HG03469 (cell line): ENCODE measurements at regions not wholly inside any gene's neighbourhood (a gene's known extent, or its start where the extent isn't known, plus 50 kb on each side); places are given as distances from the start of the nearest gene placed in this dataset.
A peak's percentile ranks its signal among the peaks of the same experiment; 100 is the strongest.

Experiments used
- ATAC-seq: cut with Tn5 transposase; IDR thresholded peaks from one replicate; pipeline ENCODE4 v1.9.1; 2021; ENCODE audit warnings: mild to moderate bottlenecking, moderate library complexity, moderate number of reproducible peaks; ENCODE audit not compliant: unreplicated experiment

DNA sequence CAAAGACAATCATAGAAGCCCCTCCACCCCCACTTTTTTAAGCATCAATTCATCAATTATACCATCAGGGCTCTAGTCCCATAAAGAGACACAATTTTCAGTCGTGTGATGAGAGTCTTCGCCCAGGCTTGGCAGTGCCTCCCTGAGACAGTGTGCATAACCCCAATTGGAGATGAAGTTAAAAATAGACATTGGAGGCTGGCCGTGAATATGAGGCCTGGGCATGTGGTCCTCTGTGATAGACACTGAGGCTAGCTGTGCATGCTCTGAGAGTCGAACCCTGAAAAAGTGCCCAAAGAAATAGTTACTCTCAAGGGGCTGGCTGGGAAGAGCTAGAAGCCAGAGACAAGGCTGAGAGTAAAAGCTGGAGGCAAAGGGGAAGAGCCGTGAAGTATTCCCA, 248.6 kb upstream of the NR4A3 start:
- no peak for ATAC-seq

DNA sequence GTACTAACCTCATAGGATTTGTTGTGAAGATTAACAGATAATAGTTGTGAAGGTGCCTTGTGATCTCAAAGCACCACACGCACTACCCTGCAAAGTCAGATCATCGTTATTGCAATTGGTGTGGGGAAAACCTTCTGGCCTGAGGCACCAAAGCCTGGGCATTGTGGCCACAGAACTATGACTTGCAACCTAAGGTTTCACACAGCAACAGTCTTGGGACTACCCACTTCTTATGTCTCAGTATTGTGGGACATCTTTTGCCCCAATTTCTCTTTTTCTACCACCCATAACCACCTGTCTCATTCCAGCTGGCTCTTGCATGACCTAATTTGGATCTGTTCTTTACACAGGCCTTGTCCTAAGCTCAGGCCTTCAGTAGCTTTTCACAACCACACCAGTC, 247.8 kb upstream of the NR4A3 start:
- no peak for ATAC-seq

DNA sequence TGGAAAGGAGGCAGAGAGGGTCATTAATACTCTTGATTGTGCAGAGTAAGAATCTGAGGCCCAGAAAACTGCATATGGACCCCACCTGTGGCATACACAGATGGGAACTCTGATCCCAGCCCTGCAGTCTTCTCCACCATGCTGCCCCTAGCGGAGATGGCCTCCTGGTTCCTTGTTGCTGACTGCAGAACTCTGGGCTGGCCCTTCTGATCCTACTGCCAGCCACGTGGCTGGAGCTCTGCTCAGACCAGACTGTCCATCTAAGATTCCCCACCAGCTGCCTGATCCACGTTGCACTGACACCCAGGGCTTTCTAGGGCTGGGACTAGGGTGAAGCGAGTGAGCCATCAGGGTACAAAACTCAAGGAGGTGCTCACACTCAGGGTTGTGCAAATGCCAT, 245.7 kb upstream of the NR4A3 start:
- ATAC-seq: no peak

DNA sequence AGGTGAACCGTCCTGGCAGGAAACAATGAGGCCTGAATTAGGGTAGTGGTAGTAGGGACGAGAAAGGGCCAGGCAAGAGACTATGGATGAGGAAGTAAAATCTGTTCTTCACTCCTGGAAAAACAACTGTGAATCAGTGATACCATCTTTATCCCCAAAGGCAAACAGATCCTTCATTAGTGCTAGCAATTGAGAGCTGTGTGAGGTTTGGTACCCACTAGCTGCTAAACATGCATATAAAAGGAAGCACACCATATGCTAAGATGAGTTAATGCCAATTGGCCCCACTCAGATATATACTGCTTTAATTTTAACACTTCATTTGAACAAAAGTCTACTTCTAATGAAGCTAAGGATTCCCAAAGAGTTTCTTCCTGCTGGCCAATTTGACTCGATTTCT, 244.8 kb upstream of the NR4A3 start:
- no peak for ATAC-seq

DNA sequence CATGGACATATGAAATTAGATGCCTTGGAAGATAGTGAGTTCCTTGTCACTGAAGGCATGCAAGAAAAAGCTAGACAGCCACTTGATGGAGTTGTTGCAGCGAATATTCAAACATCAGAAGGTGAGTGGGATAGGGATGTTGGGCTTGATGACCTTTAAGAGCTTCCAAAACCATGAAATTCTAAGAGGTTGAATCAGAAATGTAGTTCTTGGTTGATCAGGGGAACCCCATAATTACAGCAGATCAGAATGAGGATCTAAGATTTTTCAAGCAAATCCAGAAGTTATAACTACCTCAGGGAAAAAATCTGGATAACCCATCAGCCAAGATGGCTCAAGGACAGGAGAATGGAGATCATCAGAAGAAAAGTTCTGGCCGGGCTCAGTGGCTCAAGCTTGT, 244.3 kb upstream of the NR4A3 start:
- no peak for ATAC-seq

DNA sequence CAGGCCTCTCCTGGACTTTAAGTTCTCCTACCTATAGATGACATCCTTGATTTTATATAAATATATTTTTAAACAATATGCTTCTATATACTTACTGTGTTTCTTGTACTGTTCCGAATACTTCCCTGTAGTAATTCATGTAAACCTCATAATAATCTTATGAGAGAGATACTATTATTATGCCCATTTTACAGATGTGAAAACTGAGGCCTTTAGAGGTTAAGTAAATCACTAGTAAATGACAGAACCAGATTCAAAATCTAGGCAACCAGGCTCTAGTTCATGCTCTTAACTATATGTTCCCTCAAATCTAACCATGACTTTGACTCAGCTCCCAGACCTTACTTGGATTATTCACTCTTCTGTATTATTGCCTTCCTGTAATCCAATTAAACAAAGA, 243.0 kb upstream of the NR4A3 start:
- no peak for ATAC-seq

DNA sequence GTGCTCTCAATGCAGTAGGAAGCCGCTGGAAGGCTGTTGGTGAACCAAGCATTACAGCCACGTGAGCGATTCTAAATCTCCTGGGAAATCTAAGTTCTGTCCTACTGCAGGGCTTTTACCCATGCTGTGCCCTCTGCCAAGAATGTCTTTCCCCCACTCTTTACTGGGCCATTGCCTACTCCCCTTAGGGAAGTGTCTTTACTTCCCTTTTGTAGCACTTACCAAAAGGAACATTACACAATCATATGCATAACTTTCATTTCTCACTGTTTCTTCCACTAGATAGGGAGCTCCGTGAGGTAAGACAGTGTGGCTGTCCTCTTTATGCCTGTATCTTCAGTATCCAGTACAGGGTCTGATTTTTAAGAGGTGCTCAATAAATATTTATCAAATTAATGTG, 241.7 kb upstream of the NR4A3 start:
- ATAC-seq: no peak

DNA sequence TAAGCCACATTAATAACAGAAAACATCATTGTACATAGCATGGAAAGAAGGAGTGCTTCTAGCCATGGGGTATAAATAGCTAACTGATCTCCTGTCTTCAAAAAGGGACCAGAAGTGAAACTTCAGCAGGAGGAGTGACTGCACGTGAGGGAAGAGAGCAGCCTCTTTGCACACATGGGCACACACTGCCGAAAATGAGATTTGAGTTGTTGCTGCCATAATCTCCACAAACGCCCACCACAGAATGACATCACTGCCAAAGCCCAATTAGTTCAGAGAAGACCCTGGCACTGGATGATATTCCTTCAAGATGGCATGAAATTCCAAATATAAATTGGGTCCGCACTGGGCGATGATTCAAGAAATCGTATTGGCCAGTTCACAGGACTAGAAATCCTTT, 238.9 kb upstream of the NR4A3 start:
- no peak for ATAC-seq

DNA sequence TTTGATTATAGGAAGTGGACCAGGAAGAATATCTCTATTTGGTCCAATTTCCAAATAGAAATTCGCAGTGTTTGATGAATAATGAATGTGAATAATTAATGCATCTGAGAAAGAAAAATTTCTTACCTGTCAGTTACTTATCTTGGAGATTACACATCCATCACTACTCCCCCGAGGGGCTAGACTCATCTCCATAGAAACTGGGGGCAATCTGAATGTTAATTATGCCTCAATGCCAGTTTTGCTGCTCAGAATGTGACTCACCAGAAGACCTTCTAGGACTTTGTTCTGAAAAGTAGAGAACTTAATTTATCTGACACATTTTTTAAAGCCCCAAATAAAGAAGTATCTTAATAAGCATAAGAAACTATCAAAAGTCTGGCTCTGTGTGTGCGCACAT, 233.4 kb upstream of the NR4A3 start:
- no peak for ATAC-seq

DNA sequence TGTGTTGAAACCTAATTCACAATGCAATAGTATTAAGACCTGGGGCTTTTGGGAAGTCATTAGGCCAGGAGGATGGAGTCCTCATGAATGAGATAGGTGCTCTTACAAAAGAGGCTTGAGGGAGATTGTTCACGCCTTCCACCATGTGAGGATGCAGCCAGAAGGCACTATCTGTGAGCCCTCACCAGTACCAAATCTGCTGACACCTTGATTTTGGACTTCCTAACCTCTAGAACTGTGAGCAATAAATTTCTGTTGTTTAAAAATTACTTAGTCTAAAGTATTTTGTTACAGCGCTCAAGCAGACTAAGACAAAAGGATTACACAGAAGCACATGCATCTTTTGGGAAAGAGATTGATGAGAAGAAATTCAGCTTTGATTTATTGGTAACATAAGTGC, 232.9 kb upstream of the NR4A3 start:
- ATAC-seq: no peak

DNA sequence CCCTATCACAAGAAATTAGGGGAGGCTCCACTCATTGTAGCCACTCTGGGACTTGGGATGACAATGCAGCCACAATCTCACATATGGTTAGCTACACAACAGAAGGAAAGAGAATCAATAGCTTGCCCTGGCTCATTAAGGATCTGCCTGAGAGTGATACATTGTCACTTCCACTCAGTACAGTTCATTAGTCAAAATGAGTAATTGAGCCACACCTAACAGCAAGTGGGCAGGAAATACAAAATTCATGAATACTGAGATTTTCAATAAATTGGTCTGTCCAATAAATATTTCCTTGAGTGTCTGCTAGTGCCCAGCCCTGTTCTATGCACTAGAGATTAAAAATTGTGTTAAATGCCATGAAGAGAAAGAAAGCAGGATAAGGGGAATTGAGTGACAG, 231.3 kb upstream of the NR4A3 start:
- ATAC-seq: no peak

DNA sequence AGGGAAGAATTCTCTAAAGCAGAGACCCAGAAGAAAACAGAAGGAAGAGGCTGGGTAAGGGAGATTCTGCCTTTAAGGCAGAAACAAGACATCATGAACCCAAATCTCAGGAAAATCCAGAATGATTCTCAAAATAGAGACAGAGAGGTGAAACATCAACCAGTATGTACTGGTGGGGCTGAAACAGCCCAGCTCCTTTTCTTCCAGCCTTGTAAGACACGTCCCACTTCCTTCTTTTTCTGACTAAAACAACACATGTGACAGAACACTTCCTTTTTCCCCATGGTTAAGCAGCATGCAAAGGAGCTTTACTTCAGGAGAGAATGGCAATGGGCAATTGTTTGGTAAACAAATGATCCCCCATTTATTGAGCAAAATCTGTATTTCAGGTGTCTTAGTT, 230.8 kb upstream of the NR4A3 start:
- no peak for ATAC-seq

DNA sequence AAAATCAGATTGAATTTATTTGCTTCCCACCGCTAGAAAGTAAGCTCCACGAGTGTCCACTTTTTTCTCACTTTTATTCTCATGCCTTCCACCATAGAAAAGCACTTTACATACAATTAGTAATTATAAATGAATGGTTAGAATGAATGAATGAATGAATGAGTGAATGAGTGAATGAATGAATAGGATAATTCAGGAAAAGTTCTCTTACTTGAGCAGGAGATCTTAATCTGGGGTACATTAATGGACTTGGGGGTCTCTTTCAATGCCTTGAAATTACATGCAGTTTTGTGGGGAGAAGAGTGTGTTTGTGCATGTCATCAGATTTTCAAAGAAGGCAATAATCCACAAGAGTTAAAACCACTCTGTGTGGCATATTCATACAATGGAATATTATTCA, 229.9 kb upstream of the NR4A3 start:
- no peak for ATAC-seq

DNA sequence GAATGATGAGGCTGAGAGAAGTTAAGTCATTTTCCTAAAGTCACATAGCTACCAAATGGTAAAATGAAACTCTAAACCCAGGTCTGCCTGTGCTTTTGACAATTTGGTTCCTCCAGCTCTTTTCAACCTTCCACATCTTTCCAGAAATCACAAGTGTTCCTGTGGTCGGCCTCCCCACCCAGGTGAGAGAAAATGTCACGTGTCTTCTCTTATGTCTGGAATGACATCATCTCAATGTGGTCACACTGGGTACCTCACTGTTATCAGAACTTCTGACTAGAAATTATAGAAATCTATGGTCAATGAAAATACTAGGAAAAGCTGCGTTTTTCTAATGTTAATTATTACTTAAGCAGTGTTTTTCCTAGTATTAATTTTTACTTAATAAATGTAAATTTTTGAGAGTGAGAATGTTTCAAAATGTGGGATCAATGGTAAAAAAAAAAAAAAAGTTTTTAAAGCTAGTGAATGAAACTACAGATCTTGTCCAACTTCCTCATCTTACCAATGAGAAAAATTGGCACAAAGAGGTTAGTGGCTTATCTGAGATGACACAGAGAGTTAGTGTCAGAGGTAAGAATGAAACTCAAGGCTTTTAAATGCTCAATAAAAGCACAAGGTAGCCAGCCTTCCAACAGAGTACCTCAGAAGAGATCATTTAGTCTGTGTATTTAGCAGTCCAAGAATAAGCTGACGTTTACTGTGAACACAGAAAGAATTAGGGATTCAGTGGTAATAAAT, 228.7 kb upstream of the NR4A3 start:
- peak; percentile 34 for ATAC-seq

DNA sequence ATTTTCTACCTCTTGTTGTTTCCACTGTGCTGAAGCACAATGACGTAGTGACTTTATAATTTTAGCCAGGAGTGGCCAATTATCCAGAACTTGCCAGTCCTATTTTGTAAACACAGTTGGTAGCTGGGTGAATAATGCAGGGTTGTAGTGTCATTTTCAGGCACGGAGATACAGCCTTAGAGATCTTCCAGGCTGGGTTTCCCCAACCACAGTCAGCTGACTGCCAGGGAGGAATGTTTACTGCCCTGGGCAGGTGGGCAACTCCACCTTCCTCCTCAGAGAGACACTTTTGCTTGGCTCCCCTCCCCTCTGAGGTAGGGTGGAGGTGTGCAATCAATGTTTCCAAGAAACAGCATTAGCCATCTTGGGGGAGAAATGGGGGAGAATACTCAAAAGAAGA, 228.1 kb upstream of the NR4A3 start:
- ATAC-seq: no peak

DNA sequence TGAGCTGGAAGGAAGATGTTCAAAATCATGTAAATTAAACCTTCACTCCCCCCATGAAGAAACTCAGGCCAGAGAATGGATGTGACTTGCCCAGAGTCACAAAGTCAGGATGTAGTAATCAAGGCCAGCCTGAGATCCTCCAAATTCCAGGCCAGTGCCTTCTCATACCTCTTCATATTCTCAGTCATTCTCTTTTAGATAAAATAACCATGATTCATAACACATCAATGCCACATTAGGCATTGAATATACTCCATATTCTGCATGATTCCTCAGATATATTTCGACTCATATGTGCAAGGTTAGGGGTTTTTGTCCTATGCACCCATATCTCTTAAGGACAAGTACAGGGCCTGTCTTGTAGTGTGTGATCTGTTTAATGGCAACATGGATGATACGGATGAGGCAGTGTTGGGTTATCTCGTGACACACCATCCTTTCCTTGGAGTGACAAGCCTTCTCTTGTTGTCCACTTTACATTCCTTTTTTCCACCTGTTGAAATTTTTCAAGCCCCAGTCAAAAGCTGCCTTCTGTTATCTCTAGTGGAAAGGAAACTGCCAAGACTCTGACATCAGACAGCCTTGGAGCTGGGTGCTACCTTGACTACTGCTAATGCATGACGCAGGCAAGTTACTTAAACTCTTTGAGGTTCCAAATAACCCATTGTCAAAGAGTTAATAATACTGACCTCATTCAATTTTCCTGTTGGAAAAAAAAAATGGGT, 227.5 kb upstream of the NR4A3 start:
- ATAC-seq: no peak

DNA sequence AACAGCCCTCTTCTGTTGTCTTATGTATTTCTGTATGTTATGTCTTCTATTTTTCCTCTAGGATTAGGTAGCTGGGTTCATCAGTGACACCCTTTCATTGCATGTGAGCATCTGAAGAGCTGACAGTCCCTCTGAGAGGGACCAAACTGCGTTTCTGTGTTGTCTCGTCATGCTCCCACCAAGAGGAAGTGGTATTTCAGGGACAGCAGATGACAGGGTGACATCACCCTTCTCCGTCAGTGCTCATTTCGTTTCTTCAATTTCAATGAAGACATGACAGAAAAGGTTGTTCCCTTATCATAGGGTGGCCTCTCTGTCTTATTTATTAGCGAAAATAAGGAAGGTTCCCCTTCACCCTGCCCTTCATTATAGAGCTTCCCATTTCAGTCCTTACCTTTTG, 225.9 kb upstream of the NR4A3 start:
- no peak for ATAC-seq

DNA sequence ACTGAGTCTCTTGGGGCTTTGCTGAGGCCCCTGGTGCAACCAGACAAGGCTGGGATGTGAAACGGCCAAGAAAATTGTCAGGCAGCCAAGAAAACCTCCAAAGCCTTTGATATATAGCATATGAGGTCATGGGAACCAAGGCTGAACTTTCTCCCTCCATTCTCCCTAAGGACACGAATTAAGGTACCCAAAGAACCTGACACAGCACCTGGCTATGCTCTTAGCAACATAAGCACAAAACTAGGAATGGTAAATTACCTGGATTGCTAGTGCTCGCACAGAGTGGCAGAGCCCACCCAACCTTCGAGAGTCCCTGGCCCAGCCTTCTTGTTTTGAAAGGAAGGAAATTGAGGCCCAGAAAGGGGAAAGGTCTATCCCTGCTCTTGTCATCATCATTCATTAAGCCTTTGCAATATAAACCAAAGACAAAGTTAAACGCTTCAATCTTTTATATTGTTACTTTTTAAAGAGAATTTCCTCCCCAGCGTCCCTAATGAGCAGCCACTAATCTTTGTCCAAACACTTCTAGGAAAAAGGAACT, 220.0 kb upstream of the NR4A3 start:
- ATAC-seq: no peak

DNA sequence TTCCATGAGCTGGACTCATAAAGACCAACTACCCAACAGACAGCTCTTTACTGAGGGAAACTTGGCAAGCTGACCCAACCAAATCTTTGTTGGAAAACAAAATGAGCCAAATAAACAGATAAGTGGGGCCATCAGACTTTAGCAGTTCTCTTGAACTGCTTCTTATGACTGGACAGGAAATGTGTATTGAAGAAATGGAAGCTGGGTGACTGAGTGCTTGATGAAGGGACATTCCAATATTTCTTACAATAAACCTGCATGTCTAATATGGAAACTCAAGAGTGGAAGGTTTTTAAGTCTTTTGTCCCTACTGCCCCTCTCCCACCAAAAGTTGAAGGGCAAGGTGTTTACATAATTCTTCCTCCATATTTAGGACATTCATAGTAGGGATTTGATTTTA, 218.8 kb upstream of the NR4A3 start:
- no peak for ATAC-seq

DNA sequence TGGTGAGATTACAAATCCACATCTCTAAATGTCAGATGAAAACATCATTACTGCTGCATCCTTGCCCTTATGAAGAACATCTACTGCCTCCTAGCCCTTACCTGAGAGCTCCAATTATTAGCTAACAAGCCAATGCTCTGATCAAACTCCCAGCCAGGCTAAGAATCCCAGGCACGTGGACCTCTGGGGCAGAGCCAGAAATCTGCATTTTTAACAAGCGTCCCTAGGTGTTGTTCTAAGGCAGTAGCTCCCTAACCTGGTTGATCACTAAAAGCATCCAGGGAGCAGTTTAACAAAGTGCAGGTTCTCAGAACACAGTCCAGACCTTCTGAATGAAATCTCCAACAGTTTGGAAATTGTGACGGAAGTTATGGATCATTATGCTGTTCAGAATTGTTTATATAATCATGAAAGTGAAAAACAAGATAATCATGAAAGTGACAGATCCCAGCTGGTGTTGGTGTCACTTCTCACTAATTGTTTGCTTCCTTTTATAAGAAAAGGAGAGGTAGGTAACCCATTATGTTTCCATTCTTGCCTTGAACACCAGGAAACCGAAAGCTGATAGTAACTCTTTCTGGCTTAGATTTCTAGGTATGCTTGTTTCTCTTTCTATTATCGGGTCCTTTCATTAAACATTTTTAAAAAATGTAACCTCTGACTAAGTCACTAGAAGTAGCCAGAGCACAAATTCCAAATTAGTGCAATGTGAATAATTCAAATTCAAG, 216.5 kb upstream of the NR4A3 start:
- no peak for ATAC-seq

DNA sequence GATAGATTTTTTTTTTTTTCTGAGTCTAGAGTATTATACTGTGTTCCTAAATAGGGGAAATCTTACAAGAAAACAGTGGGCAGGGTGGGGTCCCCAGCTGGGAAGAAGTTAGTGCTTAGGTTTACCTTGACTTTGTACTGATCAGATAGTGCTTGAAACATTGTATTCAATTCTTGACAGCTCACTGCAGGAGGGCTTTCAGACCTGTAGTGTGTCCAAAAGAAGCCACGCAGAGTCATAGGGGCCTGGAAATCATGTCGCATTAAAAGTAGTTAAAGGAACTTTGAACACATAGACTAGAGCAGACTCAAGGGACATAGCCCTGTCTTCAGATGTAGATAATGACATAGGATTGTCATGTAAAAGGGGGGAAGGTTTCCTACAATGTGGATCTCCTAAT, 215.4 kb upstream of the NR4A3 start:
- no peak for ATAC-seq

DNA sequence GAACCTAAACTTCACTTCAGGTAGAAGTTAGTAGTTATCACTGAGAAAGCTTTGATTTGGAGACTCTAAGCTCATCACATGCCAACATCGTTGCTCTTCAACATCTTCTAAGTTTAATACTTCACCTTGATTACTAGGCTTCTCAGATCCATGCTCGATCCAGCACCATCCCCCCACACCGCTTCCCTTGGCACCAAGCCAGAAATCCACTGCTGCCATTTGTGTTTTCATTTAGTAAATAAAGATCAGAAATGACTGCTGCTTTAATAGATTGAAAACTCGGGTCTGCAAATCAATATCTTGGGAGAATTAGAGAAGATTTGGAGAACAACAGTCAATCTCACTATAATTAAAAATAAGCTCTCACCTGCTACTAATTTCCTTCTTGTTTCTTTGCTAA, 214.7 kb upstream of the NR4A3 start:
- no peak for ATAC-seq
